NCI-H226 (cell line): ENCODE measurements at regions not wholly inside any gene's neighbourhood (a gene's known extent, or its start where the extent isn't known, plus 50 kb on each side); places are given as distances from the start of the nearest gene placed in this dataset.
"Not testable (repeated sequence)": the region's sequence is repeated elsewhere in the genome, so short reads cannot be mapped to it uniquely, and the experiment has no call there.

Experiments
- DNase-seq: peaks from one replicate; pipeline ENCODE4 v3.0.0-alpha.2; 2015

DNA sequence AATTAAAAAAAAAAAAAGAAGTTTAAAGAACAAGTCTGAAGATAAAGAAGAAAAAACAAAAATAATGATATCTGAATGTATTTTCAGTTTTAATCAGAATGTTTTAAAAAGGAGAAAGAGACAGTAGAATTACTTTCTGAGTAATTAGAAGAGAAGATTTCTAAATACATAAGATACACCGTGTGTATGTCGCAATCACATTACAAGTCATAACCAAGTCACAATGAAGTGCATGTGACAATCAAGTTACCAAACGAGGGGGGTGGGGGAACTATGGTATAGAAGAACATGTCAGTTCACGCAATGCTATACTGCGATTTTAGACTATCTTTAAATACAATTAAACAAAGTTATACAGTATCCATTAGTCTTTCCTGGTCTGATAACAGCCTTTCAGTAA, 1464.1 kb upstream of the FLRT2 start:
- no peak for DNase-seq

DNA sequence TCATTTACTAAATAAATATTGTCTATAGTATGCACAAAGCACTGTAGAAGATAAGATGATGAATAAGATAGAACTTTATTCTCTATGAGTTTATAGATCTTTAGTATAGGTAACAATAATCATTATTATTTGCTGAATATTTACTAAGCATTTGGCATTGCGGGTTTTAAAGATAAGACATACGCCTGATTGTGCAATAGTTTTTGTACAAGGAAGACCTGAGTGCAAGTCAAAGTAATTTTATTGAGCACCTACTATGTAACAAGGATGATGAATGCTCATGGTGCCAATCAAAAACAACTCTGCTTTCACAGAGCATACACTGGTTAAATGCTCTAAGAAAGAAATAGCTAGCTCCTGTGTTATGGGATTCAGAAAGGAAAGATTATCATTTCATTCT, 1461.7 kb upstream of the FLRT2 start:
- DNase-seq, result no peak

DNA sequence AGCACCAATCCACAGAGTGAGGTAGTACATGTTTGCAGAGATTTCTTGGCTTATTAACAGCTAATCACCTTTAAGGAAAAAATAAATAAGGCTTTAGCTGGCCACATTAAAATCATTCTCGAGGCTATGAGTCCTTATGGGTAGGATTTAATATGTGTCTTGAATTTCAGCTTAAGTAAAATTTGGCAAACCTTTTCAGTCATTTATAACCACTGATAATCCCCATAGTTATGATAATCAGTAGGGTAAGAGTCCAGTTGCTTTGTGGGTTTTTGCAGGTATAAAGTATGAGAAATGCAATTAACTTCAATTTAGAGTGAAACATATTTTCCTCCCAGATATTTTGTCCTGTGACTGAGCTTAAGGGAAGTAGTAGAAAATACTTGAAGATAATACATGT, 1458.9 kb upstream of the FLRT2 start:
- DNase-seq, result no peak

DNA sequence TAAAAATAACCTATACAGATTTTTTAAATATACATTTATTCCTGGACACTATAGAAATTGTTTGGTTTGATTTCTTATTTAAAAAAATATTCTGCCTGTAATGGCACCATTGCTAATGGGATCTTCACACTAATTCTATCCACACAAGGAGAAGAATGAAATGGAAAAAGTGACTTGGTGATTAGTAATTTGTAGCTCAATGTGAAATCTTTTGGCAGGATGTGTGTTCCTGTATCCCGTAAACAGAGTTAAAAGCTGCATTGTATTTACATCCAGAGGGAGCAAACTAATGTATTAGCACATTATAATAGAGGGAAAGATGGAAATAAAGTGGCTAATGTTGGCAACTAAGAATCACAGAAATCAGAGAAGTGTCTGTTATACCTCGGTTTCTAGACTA, 1455.3 kb upstream of the FLRT2 start:
- no peak for DNase-seq

DNA sequence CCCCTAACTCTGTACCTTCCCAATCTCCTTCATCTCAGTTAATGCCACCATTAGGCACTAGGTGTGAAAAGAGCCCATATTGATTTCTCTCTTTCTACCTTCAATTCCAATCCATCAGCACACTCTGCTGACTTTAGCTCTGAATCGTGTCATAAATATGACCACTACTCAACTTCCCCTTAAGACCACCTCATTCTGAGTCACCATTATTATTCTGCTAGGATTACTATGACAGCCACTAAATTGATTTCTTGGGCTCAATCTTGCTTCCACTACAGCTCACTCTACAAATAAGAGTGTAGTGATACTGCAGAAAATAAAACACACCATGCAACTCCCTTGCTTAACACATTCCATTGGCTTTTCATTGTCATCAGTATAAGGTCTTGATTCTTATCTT, 1449.0 kb upstream of the FLRT2 start:
- no peak for DNase-seq

DNA sequence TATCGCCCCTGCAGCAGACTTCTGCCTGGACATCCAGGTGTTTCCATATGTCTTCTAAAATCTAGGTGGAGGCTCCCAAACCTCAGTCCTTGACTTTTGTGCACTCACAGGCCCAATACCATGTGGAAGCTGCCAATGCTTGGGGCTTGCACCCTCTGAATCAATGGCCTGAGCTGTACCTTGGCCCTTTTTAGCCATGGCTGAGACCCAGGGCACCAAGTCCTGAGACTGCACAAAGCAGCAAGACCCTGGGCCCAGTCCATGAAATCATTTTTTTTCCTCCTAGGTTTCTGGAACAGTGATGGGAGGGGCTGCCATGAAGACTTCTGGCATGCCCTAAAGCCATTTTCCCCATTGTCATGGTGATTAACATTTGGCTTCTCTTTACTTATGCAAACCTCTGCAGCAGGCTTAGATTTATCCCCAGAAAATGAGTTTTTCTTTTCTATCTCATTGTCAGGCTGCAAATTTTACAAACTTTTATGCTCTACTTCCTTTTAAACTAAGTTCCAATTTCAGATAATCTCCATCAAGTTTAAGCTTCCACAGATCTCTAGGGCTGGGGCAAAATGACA, 1445.8 kb upstream of the FLRT2 start:
- DNase-seq, result no peak

DNA sequence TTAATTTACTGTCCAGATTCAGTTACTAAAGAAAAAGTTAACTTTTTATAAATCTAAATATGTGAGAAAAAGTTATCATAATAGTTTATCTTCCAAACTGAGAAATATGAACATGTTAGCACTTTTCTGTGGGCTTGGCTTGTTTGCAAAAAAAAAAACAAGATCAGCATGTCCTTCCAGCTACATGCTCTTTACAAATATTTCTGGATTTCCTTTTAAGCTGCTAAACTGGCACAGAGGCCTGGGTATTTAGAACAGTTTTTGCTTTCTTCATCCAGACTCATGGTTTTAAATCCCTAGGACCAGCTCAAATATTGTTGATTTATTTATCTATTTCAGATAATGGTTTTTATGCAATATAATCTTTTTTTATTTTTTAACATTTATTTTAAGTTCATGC, 1444.5 kb upstream of the FLRT2 start:
- DNase-seq, result no peak

DNA sequence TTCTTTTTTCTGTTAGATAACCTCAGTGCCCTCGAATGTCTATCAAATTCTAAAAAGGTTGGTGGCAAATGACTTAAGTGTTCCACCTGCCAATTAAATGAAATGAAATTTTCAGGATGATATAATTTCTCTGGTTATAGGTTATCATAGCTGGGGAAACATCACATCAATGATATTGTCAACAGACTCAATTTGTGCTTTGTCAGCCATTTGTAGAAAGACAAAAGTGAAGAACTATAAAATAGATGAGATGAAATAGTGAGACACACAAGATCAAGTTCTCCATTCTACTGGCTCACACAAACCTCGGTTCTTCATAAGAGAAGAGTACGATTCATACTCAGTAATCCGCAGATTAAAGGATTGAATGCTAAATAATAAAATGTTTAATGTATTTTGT, 1443.2 kb upstream of the FLRT2 start:
- DNase-seq, result peak; percentile 53

DNA sequence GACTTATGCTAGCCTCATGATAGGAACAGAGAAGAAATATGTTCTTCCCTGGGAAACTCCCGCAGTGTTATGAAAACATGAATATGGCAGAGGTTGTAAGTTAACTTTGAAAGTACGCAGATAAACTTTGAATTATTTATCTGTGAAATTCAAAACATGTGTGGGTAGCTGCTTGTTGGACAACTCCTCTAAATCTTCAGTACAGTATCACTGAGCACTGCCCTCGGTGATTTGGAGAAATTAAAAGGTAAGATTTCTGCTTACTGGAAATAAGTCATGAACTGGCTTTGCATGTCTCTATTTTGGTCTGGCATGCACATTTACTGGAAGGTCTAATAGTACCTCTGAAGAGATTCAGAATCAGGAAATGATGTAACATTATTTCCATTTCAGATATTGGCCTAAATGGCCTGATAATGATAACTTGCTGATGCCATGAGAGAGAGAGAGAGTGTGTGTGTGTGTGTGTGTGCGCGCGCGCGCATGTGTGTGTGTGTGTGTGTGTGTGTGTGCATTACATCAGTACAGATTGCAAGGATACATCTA, 1441.9 kb upstream of the FLRT2 start:
- DNase-seq, result peak; percentile 84

DNA sequence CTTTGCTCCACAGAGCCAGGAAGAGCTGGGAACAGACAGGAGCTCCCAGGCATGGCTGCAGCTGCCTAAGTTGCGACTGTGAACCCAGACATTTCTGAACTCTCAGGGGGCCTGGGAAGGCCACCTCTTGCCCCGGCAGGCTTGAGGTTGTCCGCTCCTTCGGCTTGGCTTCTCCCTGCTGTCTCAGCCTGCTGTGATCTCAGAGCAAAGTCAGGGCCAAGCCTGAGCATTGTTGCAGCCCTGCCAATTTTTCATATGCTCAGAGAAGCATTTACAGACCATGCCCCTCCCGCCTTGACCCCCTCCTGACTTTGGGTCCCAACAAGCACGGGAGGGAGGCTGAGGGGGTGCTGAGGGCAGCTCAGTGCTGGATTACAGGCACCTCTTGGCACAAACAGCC, 1439.1 kb upstream of the FLRT2 start:
- DNase-seq, result no peak

DNA sequence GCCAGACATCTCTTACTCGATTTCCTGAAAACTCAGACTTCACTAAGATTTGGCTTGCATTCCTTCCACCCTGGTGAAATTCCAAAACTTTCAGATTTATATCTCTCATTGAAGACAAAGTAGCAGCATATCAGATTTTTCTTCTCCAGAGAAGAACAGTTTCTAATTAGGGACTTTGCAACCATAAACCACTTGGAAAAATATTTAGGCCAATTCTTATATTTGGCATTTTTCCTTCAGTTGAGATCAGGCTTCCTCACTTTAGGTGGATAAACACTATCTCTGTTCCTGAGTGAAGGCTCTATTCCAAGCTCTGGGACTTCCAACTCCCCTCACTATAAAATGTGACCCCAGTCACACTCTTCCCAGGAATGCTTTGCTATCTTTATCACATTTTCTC, 1434.3 kb upstream of the FLRT2 start:
- no peak for DNase-seq

DNA sequence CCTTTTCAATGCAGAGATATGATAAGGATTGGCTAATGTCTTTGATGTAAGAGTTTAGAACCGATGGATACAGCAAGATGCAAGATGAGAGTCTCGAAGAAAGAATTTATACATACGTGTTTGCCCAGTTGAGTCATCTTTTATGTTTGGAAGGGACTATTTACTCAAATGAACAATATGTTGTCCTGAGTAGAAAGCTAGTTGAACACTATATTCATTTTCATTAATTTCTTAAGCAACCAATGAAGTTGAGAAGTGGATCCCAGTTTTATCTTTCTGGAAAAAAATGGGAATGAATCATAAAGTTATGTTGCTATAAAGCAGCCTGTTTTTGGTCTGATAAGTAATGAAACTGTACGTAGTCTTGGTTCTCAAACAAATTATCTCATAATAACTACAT, 1431.7 kb upstream of the FLRT2 start:
- no peak for DNase-seq

DNA sequence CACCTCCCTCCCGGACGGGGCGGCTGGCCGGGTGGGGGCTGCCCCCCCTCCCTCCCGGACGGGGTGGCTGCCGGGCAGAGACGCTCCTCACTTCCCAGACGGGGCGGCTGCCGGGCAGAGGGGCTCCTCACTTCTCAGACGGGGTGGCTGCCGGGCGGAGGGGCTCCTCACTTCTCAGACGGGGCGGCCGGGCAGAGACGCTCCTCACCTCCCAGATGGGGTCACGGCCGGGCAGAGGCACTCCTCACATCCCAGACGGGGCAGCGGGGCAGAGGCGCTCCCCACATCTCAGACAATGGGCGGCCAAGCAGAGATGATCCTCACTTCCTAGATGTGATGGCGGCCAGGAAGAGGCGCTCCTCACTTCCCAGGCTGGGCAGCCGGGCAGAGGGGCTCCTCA, 1430.4 kb upstream of the FLRT2 start:
- DNase-seq, result not testable (repeated sequence)

DNA sequence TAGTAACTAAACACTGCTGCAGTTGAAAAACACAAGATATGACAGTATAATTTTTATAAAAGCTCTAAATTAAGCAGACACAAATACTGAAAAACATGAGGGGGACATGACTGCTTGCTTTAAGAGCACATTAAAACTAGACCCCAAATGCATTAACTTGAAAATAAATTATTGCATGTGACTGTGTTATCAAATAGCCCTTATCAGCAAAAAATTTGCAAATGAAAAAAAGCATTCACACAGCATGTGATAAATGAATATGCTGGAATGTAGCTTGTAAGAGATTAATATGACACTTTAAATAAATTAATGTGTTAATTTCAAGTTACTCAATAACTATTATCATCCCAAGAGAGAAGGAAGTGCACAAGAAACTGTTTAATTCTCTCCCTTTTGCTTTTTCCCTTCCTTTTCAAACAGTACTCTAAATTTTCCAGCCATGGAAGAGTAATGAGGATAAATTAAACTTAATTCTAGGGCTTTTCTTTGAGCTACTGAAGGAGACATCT, 1422.1 kb upstream of the FLRT2 start:
- DNase-seq, result no peak

DNA sequence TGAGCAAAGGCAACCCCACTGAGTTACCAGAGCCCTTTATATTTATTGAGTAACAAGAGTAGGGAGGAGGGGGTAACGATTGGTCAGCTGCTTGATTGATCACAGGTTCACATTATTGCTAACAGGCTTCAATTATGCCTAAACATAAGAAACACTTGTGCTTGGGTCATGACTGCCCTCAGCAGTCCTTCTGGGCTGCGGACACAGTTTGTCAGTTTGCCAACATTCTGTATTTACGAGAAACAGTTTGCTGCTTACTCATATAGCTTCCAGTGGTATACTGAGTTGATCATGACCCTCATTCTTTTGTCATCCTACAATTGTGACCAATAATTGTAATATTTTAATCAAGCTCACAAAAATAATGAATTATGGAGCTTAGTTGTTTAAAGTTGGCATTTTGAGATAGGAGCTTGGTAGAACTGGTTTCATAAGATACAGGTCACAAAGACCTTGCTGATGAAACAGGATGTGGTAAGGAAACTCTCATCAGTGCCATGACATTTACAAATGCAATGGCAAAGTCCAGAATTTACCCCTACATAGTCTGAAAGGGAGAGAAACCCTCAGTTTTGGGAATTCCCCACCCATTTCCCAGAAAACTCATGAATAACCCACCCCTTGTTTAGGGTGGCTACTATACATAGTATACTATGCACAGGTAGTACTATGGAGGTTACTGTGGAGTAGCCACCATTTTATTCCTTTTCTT, 1421.0 kb upstream of the FLRT2 start:
- peak; percentile 39 for DNase-seq

DNA sequence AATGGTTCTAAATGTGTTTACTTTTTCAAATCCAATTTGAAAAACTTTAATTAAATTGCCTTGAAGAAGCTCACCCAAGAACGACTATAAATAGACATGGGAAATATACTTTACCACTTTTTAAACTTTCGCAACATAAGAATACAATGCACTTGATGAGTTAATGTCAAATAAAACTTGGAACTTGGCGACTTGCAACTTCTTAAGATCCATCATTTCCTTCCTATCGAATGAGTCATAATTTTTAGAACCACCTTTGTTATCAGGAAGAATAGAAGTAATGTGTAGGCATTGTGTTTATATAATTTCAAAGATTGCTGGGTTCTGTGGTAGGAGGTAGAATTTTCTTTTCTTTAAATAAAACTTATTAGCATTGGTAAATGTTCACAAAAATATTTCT, 1417.4 kb upstream of the FLRT2 start:
- peak; percentile 55 for DNase-seq

DNA sequence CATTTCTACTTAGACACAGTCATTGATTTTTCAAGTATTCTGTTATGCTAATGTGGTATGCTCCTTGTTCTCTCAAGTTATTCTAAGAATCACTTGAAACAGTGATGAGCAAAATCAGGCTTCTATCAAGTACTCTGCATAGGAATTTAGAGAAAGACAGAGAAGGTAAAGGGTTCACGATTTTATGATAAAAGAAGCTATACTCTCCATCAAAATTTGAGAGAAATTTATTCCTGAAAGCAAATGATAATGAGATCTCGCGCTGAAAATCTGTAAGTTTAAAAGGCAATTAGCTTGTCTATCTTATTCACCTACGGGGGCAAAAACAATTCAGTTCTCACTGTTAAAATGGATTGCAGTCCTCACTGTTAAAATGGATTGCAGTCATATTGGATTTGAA, 1404.3 kb upstream of the FLRT2 start:
- DNase-seq, result no peak

DNA sequence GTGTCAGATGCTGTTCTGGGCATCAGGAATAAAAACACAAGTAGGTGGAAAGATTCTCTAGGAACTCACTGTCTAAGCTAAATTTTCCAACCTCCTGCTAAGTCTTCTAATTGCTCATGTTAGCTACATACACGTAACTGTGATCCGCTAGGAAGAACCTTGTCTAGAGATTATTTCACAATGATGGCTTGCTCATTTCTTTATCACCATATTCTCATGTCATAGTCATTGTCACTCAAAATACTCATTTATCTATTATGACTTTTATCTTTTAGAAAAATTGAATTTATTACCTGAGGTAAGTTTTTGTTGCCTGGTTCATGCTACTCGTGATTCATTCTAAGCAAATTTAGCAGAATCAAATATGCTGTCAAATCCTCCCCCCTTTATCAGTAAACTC, 1402.4 kb upstream of the FLRT2 start:
- peak; percentile 75 for DNase-seq

DNA sequence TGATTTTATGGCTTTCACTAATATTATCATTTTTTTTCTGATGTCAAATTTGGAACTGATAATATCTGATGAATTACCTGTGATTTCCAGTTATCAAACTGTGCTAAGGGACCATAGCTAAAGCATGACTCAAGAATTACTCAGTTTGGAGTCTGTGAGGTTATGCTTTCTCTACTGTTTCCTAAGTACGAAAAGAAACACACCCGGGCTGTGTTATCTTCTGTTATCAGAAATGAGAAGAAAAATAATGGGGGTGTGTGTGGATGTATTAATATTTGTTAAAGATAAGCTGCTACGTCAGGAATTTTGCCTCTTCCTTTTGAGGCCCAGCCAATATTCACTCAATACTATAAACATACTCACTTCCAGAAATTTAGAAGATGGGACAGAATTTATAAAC, 1401.9 kb upstream of the FLRT2 start:
- DNase-seq, result peak; percentile 87

DNA sequence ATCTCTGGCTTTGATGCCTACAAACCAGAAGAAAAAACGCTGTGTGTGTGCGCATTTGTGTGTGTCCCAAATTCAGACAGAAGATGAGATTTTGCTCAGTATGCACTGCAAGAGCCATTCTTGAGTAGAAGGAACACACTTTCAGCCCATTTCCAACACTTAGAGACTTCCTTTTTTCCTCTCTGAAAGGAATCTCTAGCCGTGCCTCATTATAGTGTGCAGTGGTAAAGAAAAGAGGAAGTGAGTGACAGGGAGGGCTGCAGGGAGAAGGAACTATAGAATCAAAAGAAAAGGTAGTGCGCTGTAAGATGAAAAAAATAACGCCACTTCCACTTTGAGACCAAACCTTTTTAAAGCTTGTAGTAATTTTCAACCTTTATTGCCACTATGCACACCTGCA, 1400.9 kb upstream of the FLRT2 start:
- DNase-seq, result no peak

DNA sequence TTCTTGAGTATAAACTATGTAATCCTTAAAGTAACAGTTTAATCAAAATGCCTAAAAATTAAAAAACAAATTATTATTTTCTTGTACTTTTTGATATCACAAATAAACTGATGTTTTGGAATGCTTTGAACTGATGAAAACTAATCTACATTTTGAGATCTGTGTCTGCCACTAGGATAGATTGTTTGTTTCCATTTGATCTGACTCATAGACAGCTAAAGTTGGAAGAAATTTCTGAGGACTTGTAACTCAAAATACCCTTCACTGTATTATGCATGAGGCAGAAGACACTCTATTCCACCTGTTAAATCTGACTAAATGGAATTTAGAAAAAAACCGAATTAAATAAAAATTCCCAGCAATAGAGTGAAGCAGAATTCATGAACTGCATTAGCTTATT, 1400.0 kb upstream of the FLRT2 start:
- no peak for DNase-seq

DNA sequence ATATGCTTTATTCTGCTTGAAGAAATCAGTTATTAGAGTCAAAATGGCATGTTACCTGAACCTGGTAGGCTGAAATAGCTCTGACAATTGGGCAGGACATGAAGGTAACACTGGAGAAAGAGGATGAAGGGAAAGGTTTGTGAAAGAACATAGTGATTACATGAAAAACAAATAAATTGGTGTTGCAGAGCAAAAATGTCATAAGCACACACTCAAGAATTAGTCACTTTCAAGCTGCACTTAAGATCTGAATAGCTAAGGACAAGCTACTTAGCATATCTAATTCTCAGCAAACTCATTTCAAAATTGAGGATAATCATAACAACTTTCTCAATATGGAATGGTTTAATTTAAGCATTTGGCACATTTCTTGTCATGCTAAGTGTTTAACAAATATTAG, 1398.0 kb upstream of the FLRT2 start:
- no peak for DNase-seq

DNA sequence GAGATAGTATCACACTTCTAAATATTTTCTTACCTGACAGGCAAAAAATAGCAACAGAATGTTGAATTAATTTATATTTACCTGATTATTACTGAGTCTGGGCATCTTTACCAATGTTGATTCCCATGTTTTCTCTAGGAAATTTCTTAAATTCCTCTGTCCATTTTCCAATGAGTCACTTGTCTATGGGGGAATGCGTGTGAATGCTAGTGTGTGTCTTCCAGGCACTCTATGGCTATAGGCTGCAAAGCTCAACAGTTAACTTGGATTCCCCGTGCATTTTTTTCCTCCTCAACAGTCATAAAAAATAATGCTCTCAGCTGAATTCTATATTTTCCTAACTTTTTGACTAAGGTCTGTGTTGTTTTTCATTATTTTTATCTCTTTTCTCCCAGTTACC, 1385.8 kb upstream of the FLRT2 start:
- peak; percentile 7 for DNase-seq

DNA sequence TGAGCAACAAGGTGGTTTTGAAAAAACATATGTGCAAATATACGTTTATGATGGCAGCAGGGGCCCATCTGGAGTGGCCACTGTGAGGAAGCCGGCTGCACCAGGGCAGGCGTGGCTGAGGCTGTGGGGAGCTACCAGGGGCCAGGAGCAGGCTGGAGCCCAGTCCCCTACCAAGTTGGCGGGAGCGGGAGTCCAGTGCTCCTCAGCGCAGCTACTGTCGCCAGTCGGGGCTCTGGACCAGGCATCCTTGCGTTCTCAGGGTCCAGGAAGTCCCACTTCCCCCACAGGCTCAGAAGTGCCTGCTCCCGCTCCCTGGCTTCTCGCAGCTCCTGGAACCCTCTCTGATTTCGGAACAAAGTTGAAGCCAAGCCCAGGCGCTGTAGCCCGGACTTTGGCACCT, 1377.5 kb upstream of the FLRT2 start:
- DNase-seq, result no peak

DNA sequence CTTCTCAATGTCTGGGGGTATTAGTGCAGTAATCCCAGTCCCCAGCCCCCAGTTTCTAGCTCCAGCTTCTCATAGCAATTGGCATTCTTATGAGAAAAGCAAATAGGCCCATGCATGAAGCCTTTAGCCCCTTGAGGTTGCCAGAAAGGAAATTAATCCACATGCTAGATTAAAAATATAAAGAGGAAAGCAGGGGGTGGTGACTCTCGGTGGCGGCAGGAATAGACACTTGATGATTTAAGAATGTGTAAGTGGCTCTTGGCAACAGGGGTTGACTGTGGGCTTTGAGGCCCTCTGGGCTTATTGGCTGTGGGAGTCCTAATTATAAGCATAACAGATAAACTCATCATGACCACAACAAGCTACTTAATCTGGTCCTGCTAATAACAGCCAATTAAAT, 1367.3 kb upstream of the FLRT2 start:
- no peak for DNase-seq
